Hematopoietic multipotent progenitor cell (in vitro differentiated cells): ENCODE measurements at regions not wholly inside any gene's neighbourhood (a gene's known extent, or its start where the extent isn't known, plus 50 kb on each side); places are given as distances from the start of the nearest gene placed in this dataset.
"Not testable (repeated sequence)": the region's sequence is repeated elsewhere in the genome, so short reads cannot be mapped to it uniquely, and the experiment has no call there.

Experiments used
- DNase-seq, 3 donors: peaks; one replicate each; pipeline ENCODE4 v3.0.0-alpha.2; 2011 to 2015; ENCODE audit warnings: low read depth in 2 of 3, low spot score in 2 of 3

- DNase-seq, result not testable (repeated sequence)
These were observed 185.9 kb upstream of the ZNF644 start for GRCh38 chr1:91207691-91208090.

DNA sequence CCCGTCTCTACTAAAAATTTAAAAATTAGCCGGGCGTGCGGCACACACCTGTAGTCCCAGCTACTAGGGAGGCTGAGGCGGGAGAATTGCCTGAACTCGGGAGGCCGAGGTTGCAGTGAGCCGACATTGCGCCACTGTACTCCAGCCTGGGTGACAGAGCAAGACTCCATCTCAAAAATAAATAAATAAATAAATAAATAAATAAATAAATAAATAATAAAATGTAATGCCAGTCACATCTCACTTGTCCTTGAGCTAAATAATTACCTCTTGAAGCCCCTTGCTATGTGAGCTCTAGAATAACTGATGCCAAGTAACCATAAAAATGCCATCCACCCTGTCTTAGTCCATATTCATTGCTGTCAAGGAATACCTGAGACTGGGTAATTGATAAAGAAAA is 182.3 kb upstream of the ZNF644 start:
- not testable (repeated sequence) for DNase-seq

DNA sequence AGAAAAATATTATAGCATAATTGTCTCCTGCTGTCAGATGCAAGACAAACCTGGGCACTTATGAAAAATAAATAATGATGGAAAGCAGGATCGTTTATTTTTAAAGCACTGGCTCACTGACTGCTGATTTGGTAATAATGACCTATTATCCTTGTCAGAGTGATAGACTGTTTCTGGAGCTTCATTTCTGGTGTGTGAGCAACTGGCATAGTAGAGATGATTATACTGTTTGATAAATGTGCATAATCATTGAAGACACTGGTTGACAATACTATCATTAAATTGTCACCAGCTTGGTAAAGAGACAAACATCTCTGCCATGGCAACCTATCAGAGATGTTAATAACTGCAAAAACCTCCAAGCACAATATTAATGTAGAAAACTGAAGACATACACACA is 179.9 kb upstream of the ZNF644 start:
- DNase-seq, result no peak

- no peak for DNase-seq
These were observed 179.3 kb upstream of the ZNF644 start for GRCh38 chr1:91201176-91201575.

GRCh38 chr1:91200675-91201074 is 178.8 kb upstream of the ZNF644 start:
- DNase-seq, result no peak

- no peak for DNase-seq
These were observed 178.2 kb upstream of the ZNF644 start for GRCh38 chr1:91199988-91200387.

DNA sequence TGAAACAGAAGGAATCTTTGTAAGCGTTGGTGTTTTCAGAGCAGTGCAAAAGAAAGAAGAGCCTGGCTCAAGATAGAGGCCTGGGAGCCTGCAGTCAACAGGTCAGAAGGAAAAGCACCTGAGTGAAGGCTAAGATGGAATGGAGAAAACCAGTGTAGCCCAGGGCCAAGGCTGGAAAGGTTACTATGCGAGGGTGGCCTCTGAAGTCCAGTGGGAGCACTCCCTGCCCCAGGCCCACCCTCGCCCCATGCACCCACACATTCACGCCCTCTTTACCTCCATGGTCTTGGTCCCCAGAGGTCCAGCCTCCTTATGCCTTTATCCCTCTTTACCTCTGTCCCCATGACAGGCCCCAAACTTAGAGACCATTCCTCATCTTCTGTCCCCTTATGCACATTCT is 169.2 kb upstream of the ZNF644 start:
- no peak for DNase-seq

DNA sequence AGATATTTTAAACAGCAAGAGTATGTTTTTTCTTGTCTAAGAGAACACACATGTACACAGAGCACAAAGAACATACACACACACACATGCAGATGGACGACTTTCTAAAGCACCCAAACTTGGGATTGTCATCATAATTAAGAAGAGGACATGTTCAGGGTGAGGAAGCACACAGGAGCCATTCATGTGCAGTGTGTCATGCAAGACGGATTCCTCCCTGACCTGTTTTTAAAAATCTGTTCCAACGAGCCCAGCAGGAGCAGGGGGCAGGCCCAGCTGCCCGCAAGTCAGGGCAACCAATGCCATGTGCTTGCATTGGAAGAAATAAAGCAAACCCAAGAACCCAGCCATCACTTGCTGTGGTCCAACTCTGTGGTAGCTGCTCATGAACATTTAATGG is 167.3 kb upstream of the ZNF644 start:
- no peak for DNase-seq

GRCh38 chr1:91182807-91183206 is 161.0 kb upstream of the ZNF644 start:
- DNase-seq, result not testable (repeated sequence)

DNA sequence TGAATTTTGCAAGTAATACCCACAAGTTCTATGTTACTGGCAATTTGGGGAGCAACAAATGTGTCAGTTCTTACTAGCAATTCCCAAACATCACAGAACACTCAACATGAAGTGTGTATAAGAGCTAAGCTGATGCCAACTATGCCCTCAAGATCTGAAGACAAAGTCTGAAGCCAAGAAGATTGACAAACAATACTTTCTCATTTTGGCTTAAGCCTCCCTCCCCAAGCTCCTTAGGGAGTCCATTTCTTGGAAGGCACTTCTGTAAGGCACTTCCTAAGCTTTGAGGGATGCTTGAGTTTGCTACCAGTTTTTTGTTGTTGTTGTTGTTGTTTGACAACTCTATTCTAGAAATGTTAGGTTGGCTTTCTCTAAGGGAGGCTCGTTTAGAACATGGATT is 154.4 kb upstream of the ZNF644 start:
- DNase-seq, result no peak

GRCh38 chr1:91174734-91175133 is 152.9 kb upstream of the ZNF644 start:
- DNase-seq, result no peak

DNA sequence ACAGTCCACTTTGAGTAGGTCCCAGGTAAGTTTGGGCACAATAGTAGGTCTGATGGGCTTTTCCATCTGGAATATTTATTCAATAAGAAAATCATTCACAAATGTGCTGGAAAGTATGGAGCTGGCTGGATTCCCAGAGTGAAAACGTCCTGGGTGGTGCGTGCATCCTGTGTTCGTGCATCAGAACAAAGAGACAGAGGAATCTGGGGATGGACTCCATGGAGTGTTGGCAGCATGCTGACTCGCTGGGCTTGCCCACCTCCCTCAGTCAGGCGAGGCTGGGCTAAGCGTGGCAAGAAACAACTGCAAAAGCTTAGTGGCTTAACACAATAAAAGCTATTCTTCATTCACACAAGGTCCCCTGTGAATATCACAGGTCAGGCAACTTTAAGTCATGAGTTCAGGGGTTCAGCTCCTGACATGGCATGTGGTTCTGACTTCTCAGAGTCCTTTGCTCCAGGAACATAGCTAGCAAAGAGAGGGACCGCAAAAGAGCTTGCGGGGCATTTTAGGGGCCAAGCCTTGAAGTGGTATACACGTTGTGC is 151.6 kb upstream of the ZNF644 start:
- DNase-seq, result no peak

DNA sequence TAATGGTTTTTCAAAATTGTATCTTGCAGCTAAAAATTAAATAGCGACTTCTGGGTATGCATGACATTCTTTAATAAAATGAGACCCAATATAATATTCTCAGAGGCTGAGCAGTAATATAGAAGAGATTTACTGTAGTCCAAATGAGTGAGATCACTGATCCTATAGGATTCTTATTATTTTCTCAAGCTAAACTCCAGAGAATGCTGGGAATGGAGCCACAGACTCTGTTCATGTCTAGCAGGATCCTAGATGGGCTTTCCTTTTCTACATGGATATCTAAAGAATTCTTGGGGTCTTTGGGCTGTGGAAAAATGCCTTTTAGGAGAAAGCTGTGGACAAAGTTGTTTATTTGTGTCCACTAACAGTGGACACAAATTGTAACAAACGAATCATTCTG is 150.7 kb upstream of the ZNF644 start:
- no peak for DNase-seq

DNA sequence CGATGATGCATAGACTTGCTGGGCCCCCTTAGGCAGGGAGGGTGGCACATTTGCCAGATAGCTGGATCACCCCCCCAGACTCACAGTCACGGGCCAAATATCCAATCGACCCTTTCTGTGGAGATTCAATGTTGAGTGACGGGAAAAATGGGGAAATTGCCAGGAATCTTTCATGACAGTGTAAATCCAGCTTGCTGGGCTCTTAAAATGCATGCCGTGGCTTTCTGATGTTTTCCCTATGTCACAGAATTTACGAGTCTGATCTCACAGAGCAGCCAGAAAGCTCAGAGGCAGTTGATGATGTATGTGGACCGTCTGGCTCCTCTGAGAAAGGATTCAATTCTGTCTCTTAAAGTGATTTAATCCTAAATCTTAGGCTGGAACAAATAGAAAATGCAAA is 150.1 kb upstream of the ZNF644 start:
- no peak for DNase-seq

- no peak for DNase-seq
These were observed 148.7 kb upstream of the ZNF644 start for GRCh38 chr1:91170571-91170970.

DNA sequence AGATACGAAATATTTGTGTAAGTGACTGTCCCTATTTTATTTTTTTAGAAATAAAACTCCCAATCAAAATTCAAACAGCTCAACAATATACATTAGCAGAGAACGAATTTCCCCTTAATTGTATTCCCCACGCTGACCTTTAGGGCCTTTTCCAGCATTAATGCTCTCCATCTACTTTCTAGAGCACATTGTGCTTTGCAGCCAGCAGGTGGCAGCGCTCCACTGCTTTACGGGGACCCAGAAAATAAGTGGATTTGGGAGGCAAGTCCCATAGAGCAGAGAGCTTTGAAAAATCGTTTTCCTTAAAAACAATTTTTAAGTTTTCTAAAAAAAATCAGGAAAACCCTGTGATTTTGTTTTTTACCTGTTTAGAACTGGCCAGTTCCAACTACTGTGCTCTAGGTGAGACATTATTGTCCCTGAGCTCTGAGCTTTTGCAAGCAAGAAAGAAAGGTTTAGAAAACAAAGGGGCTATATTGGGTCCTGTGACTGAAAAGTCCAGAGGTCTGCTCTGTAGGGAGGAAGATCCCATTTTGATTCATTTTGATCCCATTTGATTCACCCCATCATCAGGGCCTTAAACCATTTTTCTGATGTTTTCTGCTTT is 144.4 kb upstream of the ZNF644 start:
- peak in 2 of 3 donors; percentile 49 to 66 for DNase-seq

DNA sequence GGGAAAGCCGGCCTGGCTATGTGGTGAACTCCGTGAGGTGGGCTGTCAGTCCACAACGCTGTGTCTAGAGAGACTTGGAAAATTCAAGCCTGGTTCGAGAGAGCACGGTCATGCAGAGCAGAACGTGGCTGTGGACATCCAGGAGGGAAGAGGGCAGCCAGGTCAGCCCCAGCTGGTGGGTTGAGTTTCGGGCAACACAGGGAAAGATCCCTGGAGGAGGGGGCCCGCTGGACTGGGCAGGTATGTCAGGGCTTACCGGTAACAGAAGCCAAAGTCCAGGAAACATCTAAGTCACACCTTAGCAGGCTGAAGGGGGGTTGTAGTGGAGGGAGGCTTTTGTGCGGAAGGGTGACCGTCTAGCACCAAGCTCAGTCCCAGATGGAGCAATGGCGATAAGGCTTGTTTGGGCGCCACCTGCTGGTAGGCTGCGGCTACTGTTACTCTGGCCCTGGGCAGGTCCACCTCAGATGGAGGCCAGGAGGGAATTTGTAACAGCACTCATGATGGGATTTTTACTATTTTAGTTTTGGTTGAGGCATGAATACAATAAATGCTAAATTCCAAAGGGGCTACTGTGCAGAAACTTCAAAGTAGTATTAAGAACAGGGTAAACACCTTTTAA is 143.3 kb upstream of the ZNF644 start:
- DNase-seq, result peak; percentile 41 to 76 (median 48)

DNA sequence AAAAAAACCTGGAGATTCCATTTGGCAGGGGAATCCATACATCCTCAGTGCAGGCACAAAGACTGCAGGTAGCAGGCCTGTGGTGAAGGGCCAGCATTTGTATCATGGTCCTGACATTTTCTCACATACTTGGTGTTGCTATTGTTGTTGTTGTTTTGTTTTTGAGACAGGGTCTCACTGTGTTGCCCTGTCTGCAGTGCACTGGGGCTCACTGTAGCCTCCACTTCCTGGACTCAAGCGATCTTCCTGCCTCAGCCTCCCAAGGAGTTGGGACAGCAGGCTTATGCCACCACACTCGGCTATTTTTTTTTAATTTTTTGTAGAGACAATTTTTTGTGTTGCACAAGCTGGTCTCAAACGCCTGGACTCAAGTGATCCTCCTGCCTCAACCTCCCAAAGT is 140.8 kb upstream of the ZNF644 start:
- no peak for DNase-seq

DNA sequence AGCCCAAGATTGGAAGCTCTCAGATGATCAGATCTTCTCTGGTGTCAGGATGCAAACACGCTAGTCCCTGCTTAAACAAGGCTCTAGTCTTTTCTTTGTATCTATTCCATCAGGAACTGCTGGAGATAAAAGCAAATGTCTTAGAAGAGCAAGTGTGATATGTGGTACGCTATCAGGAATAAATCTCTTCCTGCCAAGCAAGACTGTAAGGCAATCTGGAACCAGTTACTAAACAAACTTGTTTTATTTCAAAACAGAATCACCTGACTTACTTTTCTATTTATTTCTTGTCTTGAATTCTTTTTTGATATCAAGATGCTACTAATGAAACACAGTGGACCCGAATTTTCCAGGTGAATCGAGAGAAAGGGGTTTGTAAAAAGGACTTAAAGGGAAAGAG is 139.9 kb upstream of the ZNF644 start:
- no peak for DNase-seq

DNA sequence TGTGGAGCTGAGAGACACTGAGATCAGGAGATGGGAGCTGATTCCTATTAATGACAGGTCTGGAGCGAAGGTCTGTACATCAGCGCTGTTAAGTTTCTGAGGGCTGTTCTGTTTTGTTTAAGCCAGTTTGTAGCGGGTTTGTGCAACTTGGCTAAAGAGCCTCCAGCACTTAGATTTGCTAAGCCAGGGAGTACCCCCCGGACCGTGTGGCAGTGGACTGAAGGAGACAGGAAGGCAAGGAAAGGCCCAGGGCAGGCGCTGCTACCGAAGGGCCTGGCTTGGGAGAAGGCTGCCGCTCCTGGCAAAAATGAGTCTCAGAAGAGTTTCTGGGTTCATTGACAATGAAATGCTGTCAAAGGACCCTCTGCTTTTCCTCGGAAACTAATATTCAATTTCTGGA is 139.3 kb upstream of the ZNF644 start:
- DNase-seq, result no peak

GRCh38 chr1:91160363-91161075 is 138.7 kb upstream of the ZNF644 start:
- DNase-seq, result no peak

GRCh38 chr1:91153341-91153740 is 131.5 kb upstream of the ZNF644 start:
- DNase-seq, result no peak
